Parathyroid adenoma (tissue), 2 donors: ENCODE measurements at regions not wholly inside any gene's neighbourhood (a gene's known extent, or its start where the extent isn't known, plus 50 kb on each side); places are given as distances from the start of the nearest gene placed in this dataset.

Experiments used
- H2AFZ ChIP-seq: fragments of 300-600 bp; sonication (generic); one replicate; pipeline ENCODE4 v1.7.0; 2017; ENCODE audit warnings: antibody characterized with exemption, mild to moderate bottlenecking
- H3K27ac ChIP-seq: fragments of 300-600 bp; sonication (generic); one replicate; pipeline ENCODE4 v1.7.0; 2017
- H3K27me3 ChIP-seq: fragments of 300-600 bp; sonication (generic); one replicate; pipeline ENCODE4 v1.7.0; 2017; ENCODE audit warnings: low read length; ENCODE audit not compliant: control insufficient read depth, insufficient read depth
- H3K36me3 ChIP-seq: fragments of 300-600 bp; sonication (generic); one replicate; pipeline ENCODE4 v1.7.0; 2017; ENCODE audit warnings: low read length; ENCODE audit not compliant: control insufficient read depth, insufficient read depth
- H3K4me1 ChIP-seq: fragments of 300-600 bp; sonication (generic); one replicate; pipeline ENCODE4 v1.7.0; 2017; ENCODE audit warnings: control low read depth
- H3K4me2 ChIP-seq: fragments of 300-600 bp; sonication (generic); one replicate; pipeline ENCODE4 v1.7.0; 2017; ENCODE audit warnings: low read length
- H3K4me3 ChIP-seq: fragments of 300-600 bp; sonication (generic); one replicate; pipeline ENCODE4 v1.7.0; 2017; ENCODE audit warnings: low read depth, low read length
- H3K79me2 ChIP-seq: fragments of 300-600 bp; sonication (generic); one replicate; pipeline ENCODE4 v1.7.0; 2017; ENCODE audit warnings: control low read depth
- H3K9ac ChIP-seq: fragments of 300-600 bp; sonication (generic); one replicate; pipeline ENCODE4 v1.7.0; 2017; ENCODE audit warnings: mild to moderate bottlenecking
- H3K9me3 ChIP-seq: fragments of 300-600 bp; sonication (generic); one replicate; pipeline ENCODE4 v1.7.0; 2017; ENCODE audit warnings: low read length; ENCODE audit not compliant: control insufficient read depth
- CTCF ChIP-seq: fragments of 300-600 bp; sonication (generic); IDR thresholded peaks from one replicate; pipeline ENCODE4 v1.7.0; 2017; ENCODE audit warnings: antibody characterized with exemption, mild to moderate bottlenecking
- donor health status: primary hyperparathyroidism.

- no peaks in the 10 kb centered on the region for H3K4me1 ChIP-seq
- H2AFZ ChIP-seq: no peak overlapping the region
- no peak for TF ChIP-seq CTCF
- no peak overlapping the region for H3K4me2 ChIP-seq
- H3K9me3 ChIP-seq: no peaks in the 10 kb centered on the region
- H3K9ac ChIP-seq: no peak overlapping the region
- H3K79me2 ChIP-seq: no peaks in the 10 kb centered on the region
- H3K36me3 ChIP-seq: no peaks in the 10 kb centered on the region
- H3K27ac ChIP-seq: no peak overlapping the region
- no peak overlapping the region for H3K4me3 ChIP-seq
- no peaks in the 10 kb centered on the region for H3K27me3 ChIP-seq
These were observed 288.7 kb downstream of the SOX2 start for GRCh38 chr3:182000447-182000846.

GRCh38 chr3:182005219-182005618 lies 293.5 kb downstream of the SOX2 start:
- H3K79me2 ChIP-seq: no peaks in the 10 kb centered on the region
- no peak overlapping the region for H2AFZ ChIP-seq
- no peaks in the 10 kb centered on the region for H3K36me3 ChIP-seq
- no peak overlapping the region for H3K4me3 ChIP-seq
- H3K9me3 ChIP-seq: no peaks in the 10 kb centered on the region
- TF ChIP-seq CTCF: no peak
- no peak overlapping the region for H3K4me2 ChIP-seq
- H3K27ac ChIP-seq: no peak overlapping the region
- H3K27me3 ChIP-seq: no peaks in the 10 kb centered on the region
- no peaks in the 10 kb centered on the region for H3K4me1 ChIP-seq
- H3K9ac ChIP-seq: no peak overlapping the region

- H3K36me3 ChIP-seq: no peaks in the 10 kb centered on the region
- H3K4me3 ChIP-seq: no peak overlapping the region
- H3K9ac ChIP-seq: no peak overlapping the region
These were observed 294.0 kb downstream of the SOX2 start for GRCh38 chr3:182005701-182006100.

GRCh38 chr3:182006431-182006830 lies 294.7 kb downstream of the SOX2 start:
- Histone ChIP-seq H3K27me3 (no peaks in the 10 kb centered on the region), H3K9ac (no peak overlapping the region), H3K9me3 (no peaks in the 10 kb centered on the region), H2AFZ (no peak overlapping the region), H3K79me2 (no peaks in the 10 kb centered on the region), H3K27ac (no peak overlapping the region), H3K4me3 (no peak overlapping the region), H3K4me2 (no peak overlapping the region), H3K36me3 (no peaks in the 10 kb centered on the region), H3K4me1 (no peaks in the 10 kb centered on the region)
- TF ChIP-seq CTCF: no peak

More at GRCh38 chr3:182005701-182006100, 294.0 kb downstream of the SOX2 start:
- no peaks in the 10 kb centered on the region for H3K4me1 ChIP-seq
- TF ChIP-seq CTCF: no peak
- H3K4me2 ChIP-seq: no peak overlapping the region
- H3K27ac ChIP-seq: no peak overlapping the region
- H2AFZ ChIP-seq: no peak overlapping the region
- H3K27me3 ChIP-seq: no peaks in the 10 kb centered on the region
- no peaks in the 10 kb centered on the region for H3K79me2 ChIP-seq
- H3K9me3 ChIP-seq: no peaks in the 10 kb centered on the region

- Histone ChIP-seq H3K9ac (no peak overlapping the region), H3K36me3 (no peaks in the 10 kb centered on the region), H3K79me2 (no peaks in the 10 kb centered on the region), H2AFZ (no peak overlapping the region), H3K27ac (no peak overlapping the region), H3K4me2 (no peak overlapping the region), H3K9me3 (no peaks in the 10 kb centered on the region), H3K27me3 (no peaks in the 10 kb centered on the region), H3K4me3 (no peak overlapping the region), H3K4me1 (no peaks in the 10 kb centered on the region)
- TF ChIP-seq CTCF: no peak
These were observed 295.7 kb downstream of the SOX2 start for GRCh38 chr3:182007441-182007840.
